HS-27A (cell line): ENCODE measurements at regions not wholly inside any gene's neighbourhood (a gene's known extent, or its start where the extent isn't known, plus 50 kb on each side); places are given as distances from the start of the nearest gene placed in this dataset.
"Not testable (repeated sequence)": the region's sequence is repeated elsewhere in the genome, so short reads cannot be mapped to it uniquely, and the experiment has no call there.

Experiments used
- DNase-seq: peaks from one replicate; pipeline ENCODE4 v3.0.0-alpha.2; 2012; ENCODE audit warnings: low read depth, missing footprints

GRCh38 chr6:154637392-154637791 lies 95.8 kb upstream of the SCAF8 start:
- DNase-seq: no peak

DNA sequence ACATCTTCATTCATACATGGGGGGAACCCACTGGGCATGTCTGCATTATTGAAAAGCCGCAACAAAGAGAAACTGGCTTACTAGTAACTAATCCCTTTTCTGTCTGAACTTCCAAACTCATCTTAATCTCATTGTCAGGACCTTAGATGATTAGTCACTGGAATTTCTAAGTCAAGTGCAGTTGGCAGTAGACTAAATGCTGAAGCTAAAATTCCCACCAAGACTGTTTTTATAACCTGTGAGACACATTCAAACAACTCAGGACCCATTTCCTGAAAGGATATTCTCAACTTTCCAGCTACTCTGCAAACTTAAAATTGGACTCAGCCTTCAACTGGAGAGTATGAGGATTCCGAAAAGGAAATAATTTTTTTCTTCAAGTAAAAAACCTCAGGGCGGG lies 94.8 kb upstream of the SCAF8 start:
- no peak for DNase-seq

GRCh38 chr6:154639196-154639595 lies 94.0 kb upstream of the SCAF8 start:
- DNase-seq: not testable (repeated sequence)

DNA sequence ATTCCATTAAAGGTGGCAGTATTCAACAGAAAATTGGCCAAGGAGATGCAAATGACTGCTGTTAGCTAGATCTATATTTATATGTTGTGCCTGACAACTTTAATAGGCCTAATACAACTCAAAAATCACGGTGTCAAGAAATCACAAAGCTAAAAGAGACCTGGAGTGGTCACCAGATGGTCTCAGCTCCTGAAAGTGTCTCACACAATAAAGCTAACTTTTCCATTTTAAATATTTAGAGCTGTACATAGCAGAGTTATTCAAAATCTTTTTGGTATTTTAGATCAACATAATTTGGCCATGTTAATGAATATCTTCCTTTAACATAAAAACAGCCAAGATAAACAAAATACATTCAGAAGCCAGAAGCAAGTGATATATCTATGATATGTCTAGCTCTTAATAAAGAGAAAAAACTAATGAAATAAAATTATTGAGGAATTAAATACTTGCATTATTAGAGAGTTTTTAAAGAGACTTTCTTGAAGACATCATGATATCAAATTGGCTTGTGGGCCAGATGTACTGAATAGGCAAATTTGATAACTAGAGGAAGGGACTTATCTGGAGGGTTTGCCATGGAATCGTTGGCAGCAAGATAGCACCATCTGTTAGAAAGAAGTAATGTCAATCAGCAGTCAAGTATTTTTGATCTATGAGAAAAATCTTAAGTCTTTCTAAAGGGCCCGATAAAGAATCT lies 84.9 kb upstream of the SCAF8 start:
- no peak for DNase-seq

- no peak for DNase-seq
Observed at GRCh38 chr6:154648888-154649205, 84.4 kb upstream of the SCAF8 start.

DNA sequence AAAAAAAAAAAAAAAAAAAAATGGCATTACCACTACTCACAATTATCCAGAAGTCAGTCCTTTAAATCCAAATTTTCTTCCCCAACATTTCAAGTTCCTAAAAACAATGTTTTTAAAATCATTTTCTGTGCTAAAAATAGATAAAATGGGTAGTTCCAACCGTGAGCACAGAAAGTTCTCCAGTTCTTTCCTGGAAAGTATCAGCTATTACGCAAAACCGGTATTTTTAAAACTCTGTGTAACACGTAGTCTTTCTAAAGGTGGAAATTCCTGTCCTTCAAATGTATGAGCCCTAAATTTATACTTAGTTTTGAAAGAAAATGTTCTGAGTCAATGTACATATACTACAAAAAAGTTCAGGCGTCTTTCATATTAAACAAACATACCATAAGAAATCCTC lies 83.5 kb upstream of the SCAF8 start:
- no peak for DNase-seq

- DNase-seq: no peak
Observed at GRCh38 chr6:154650351-154650750, 82.9 kb upstream of the SCAF8 start.

GRCh38 chr6:154651656-154652055 lies 81.6 kb upstream of the SCAF8 start:
- no peak for DNase-seq

- DNase-seq: no peak
Observed at GRCh38 chr6:154653385-154653784, 79.8 kb upstream of the SCAF8 start.

DNA sequence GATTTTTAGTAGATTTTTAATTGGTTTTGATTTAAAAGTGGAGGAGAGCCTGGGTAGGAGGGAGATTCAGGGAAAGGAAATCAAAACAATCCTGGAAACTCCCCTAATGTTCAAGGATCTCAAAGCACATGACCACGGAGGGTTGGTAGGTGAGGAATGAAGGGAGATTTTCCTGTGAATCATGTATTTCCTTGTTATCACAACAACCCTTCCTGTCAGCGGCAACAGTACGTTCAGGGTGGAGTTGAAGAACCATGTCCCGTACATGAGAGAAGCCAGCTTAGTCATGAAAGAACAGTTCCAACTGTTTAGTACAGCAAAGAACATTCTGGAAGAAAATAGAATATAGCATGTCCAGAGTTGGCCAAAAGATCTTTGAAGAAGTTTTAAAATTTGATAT lies 79.4 kb upstream of the SCAF8 start:
- peak; percentile 7 for DNase-seq

DNA sequence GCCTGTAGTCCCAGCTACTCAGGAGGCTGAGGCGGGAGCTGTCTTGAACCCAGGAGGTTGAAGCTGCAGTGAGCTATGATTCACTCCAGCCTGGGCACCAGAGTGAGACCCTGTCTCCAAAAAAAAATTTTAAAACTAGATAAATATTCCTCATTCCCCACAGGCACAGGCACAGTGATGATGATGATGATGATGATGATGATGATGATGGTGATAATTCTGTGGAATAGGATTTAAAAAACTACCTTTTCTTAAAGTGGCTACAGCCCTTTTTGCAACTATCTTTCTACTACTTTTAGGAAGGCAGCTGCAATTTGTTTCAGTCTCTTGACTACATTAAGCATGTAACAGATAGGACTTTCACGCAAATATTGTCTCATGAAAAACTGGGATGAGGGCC lies 76.6 kb upstream of the SCAF8 start:
- no peak for DNase-seq

DNA sequence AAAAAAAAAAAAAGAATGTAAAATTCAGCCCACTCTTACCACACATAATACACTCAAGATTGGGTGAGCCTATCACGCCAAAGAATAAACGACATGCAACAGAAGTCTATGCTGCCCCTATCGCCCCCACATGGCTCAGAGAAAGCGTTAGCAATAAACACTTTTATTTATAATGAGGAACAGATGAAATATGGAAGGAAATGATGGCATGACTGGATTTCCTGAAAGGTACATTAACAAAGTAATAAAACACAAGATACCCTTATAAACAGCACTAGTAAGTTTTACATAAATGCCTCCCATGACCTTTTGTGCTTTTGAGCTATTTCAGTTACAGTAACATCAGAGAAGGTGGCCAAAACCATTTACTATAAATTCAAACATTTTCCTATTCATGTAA lies 71.4 kb upstream of the SCAF8 start:
- no peak for DNase-seq

DNA sequence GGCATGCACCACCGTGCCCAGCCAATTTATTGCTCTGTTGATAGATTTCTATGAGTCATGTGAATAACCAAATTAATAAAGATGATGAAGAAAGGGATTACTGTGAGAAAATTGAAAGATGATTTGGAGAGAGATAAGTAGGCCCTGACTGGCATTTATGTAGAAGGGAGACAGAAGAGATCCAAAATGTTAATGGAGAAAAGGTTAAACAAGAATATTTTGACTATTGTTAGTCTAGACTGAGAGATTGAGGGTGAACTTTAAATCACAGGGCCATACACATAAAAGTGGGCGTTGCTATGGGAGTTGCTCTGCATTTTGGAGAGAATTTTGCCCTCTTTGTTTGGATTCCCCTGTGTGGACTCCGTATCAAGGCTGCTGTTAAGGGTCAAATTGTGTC lies 68.9 kb upstream of the SCAF8 start:
- DNase-seq: no peak

GRCh38 chr6:154668156-154668555 lies 65.1 kb upstream of the SCAF8 start:
- no peak for DNase-seq

DNA sequence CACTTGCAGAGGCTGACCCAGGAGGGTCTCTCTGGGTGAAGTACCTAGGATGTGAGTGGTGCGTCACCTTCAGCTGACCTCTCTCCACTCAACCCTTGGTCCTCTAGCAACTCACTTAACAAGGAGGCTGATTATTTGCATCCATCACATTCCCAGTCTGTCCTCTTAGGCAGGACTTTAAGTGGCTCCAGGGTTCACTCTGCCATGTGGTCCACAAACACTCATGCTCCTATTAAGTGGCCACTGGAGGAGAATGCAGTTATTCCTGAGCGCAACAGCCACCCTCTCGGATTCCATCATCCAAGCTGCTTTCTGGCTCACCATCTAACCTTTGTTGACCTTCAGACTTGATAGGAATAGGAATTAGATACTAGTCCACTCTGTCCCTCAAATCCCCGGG lies 61.1 kb upstream of the SCAF8 start:
- no peak for DNase-seq

- no peak for DNase-seq
Observed at GRCh38 chr6:154673919-154674318, 59.3 kb upstream of the SCAF8 start.

DNA sequence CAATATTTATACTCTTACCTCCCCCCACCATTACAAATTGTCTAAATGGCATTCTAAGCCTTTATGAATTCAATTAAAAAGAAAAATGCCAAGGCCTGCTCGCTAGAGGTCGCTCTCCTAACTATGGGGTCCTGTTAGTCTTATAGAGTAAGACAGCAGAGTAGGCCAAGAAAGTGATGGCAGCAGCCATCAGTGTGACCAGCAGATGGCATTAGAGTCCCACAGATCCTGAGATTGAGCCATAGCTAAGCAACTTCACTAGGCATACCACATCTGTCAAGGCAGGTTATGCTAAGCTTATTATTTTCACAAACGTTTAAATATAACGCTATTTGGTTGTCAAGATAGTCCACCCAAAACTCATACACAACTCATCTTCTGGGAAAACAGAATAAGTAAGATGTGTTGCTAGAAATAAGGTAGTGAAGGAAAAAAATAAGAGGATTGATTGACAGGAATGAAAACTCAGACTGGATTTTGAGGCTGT lies 57.6 kb upstream of the SCAF8 start:
- peak; percentile 94 for DNase-seq

GRCh38 chr6:154682633-154683125 lies 50.5 kb upstream of the SCAF8 start:
- no peak for DNase-seq
